HG03521 (cell line): ENCODE measurements at regions not wholly inside any gene's neighbourhood (a gene's known extent, or its start where the extent isn't known, plus 50 kb on each side); places are given as distances from the start of the nearest gene placed in this dataset.
"Not testable (repeated sequence)": the region's sequence is repeated elsewhere in the genome, so short reads cannot be mapped to it uniquely, and the experiment has no call there.

ENCODE experiments used
- ATAC-seq: cut with Tn5 transposase; IDR thresholded peaks from one replicate; pipeline ENCODE4 v1.9.1; 2021; ENCODE audit warnings: mild to moderate bottlenecking, moderate library complexity; ENCODE audit not compliant: unreplicated experiment

GRCh38 chr2:58794916-58795315 is 553.8 kb upstream of the FANCL start:
- ATAC-seq = no peak

GRCh38 chr2:58794103-58794502 is 553.0 kb upstream of the FANCL start:
- no peak for ATAC-seq

GRCh38 chr2:58788402-58788801 is 547.3 kb upstream of the FANCL start:
- no peak for ATAC-seq

GRCh38 chr2:58770846-58771245 is 529.7 kb upstream of the FANCL start:
- ATAC-seq = no peak

- ATAC-seq = no peak
Measured at GRCh38 chr2:58769864-58770234, 528.7 kb upstream of the FANCL start.

GRCh38 chr2:58769111-58769863 is 528.2 kb upstream of the FANCL start:
- no peak for ATAC-seq

GRCh38 chr2:58768715-58769080 is 527.6 kb upstream of the FANCL start:
- ATAC-seq = no peak

- no peak for ATAC-seq
Measured at GRCh38 chr2:58767828-58768714, 526.9 kb upstream of the FANCL start.

GRCh38 chr2:58764338-58765104 is 523.4 kb upstream of the FANCL start:
- ATAC-seq = no peak

GRCh38 chr2:58762176-58762781 is 521.2 kb upstream of the FANCL start:
- peak; percentile 60 for ATAC-seq

- no peak for ATAC-seq
Measured at GRCh38 chr2:58757971-58758370, 516.8 kb upstream of the FANCL start.

- no peak for ATAC-seq
Measured at GRCh38 chr2:58756336-58756735, 515.2 kb upstream of the FANCL start.

GRCh38 chr2:58752507-58752906 is 511.4 kb upstream of the FANCL start:
- ATAC-seq = not testable (repeated sequence)

- not testable (repeated sequence) for ATAC-seq
Measured at GRCh38 chr2:58751676-58752075, 510.6 kb upstream of the FANCL start.

GRCh38 chr2:58749041-58749440 is 507.9 kb upstream of the FANCL start:
- ATAC-seq = no peak

GRCh38 chr2:58745334-58745733 is 504.2 kb upstream of the FANCL start:
- ATAC-seq = not testable (repeated sequence)

- no peak for ATAC-seq
Measured at GRCh38 chr2:58740426-58740825, 499.3 kb upstream of the FANCL start.

- no peak for ATAC-seq
Measured at GRCh38 chr2:58739033-58739432, 497.9 kb upstream of the FANCL start.

GRCh38 chr2:58734365-58734764 is 493.2 kb upstream of the FANCL start:
- ATAC-seq = no peak

- no peak for ATAC-seq
Measured at GRCh38 chr2:58732999-58733398, 491.9 kb upstream of the FANCL start.

- no peak for ATAC-seq
Measured at GRCh38 chr2:58731488-58731869, 490.4 kb upstream of the FANCL start.
